NCI-H82 treated with DMSO at 0.1 percent for 48 hours (cell line): ENCODE measurements at regions not wholly inside any gene's neighbourhood (a gene's known extent, or its start where the extent isn't known, plus 50 kb on each side); places are given as distances from the start of the nearest gene placed in this dataset.

Experiments
- DNase-seq: peaks from one replicate; lab custom pipeline; 2025; ENCODE audit not compliant: unreplicated experiment; lab: John Stamatoyannopoulos, UW

DNA sequence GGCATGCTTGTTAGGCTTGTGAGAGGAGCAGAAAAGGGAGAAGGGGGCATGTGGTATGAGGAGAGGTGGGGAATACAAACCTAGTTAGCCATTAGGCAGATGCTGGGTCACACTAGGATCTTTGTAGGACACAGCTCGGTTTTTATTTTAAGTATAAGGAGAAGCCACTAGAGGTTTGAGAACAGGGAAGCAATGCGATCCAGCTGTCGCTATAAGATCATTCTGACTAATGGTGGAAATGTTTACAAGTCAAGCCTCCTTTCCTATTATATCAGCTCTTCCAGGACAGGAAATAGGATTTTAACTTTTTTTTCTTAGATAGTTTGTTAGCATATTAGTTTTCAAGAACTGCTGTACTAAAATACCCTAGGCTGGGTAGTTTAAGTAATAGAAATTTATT lies 609.9 kb downstream of the INSC start:
- no peak for DNase-seq

DNA sequence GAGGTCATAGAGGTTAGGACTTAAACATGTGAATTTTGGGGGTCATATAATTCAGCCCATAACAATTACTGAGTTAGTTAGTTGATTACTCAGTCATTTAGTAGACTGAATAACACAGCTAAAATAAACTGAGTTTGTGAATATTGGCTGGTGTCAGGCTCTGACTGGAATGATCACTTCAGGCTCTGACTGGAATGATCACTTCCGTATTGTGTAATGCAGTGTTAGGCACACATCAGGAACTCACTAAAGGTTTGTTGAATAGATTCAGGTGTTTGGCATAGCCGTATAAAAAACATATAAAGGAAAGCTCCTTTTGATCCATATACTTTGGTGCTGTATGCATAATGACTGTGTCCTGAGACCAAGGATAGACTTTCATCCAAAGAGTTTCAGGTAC lies 610.5 kb downstream of the INSC start:
- no peak for DNase-seq

DNA sequence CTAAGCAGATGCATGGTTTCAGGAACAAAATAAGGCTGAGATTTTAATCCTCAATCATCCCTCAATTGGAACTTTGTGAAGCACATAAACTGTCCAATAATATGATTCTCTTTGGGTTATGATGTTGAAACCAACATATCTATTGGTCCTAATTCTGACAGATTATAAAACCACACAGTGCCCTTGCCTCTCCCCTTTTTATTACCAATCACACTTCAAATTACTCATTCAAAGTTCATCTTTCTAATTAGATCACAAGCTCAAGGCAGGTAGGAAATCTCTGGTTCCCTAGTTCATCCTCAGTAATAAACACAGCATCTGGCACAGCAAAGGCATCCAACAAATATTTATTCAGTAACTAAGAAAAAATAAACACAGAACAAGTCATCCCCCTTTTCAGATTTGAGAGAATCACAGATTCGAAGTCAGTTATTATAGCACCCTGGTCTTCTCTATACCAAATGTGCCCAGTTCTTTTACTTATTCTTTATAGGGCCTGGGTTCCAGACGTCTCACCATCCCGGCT lies 611.6 kb downstream of the INSC start:
- no peak for DNase-seq

DNA sequence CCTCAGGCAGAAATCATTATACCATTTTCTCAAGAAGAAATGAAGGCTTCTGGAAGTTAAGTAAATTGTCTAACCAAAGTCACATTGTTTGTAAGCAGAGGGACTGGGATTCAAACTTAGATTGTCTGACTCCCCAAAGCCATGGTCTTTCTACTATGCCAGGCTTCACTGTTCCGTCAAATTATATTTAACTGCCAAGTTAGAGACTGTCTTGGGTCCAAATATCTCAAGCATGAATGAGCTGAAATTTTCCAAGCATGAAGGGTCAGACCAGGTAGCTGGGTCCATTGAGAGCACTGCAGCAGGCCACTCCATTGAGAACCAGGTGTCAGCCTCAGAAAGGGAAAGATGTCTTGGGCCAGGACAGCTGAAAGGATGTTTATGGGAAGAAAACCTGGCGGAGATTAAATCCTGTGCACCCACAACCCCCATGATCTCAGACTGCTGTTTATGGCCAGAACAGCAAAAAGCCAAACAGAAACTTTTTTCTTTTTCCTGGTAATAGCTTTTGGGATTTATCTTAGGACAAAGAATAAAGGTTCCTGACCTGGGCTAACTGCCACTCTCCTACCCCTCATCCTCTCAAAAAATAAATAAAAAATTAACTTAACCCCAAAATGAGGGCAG lies 612.3 kb downstream of the INSC start:
- DNase-seq, result no peak

DNA sequence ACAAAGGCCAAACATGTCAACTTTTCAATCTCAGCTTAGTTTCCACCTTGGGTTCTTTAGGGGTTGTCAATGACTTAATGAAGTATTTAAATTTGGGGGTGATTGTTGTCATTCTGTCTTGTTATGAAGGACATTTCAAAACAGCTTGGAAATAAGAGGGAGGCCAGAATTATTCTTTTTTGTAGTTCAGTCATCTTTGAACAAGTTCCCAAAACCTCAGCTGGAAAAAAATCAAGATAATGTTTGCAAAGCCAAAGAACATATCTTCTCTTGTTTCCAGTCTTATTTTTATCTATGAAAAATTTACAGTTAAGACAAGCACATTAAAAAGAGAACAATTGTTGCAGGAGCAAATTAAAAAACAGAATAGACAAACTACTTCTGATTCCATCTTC lies 612.8 kb downstream of the INSC start:
- no peak for DNase-seq

DNA sequence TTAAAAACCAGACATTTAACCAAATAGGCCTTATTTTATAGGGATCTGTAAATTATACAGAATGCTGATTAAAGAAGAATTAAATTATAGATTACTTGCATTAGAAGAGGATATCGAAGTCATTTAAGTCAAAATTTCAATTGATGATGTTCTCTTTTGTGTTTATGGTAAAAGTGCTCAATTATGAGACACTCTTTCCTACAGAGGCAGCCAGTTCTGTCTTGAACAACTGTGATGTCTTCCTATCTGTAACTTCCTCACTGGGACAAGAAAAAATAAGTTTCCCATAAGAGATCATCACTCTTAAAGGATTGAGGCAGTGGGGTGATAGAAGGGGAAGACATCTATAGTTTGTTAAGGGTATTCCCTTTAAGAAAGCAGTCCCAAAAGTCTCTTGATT lies 613.5 kb downstream of the INSC start:
- DNase-seq, result no peak

DNA sequence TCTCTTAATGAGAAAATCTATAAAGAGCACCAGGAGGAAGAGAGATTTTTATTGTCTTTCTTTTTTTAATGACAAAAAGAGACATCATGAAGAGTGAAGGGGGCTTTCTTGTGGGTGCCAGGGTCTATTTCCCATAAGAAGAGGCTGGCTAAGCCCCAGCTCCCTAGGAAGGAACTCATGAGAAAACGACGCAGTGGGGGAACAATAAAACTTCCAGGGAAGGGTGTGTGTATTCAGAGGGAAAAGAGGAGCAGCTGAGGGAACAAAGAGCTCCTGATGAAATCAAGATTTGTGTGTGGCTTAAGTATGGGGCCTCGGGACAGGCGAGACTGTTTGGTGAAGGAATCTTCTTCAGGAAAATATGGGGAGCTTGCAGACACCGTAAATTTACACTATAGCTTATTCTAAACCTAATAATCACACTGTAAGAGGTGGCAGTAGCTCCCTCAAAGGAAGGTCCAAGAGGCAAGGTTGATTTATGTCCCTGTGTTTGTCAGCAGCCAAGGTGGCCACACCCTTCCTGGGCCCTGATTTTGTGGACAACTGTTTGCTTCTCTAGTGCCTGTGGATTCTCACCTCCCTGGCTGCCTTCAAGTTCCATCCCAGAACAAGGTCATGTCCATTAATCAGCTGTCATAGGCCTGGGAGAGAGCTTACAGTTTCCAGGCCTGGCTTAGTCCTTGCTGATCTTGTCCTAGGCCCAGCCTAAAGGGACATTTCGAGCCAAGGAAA lies 615.7 kb downstream of the INSC start:
- DNase-seq, result no peak

DNA sequence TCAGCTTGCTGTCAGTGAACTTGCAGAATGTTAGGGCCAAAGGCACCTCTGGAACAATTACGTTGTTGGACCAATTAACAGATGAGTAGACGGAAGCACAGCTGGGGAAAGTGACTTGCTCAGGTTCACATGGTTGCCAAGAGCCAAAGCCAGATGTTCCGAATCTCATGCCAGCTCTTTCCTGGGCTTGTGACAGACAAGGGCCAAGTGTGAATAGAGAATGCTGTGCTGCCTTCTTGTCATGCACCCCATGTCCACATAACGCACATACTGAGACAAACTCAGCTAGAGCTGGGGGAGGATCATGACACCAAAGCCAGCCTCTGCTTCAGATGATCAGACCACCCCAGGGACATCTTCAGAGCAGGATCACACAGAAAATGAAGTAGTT lies 616.3 kb downstream of the INSC start:
- DNase-seq, result no peak

DNA sequence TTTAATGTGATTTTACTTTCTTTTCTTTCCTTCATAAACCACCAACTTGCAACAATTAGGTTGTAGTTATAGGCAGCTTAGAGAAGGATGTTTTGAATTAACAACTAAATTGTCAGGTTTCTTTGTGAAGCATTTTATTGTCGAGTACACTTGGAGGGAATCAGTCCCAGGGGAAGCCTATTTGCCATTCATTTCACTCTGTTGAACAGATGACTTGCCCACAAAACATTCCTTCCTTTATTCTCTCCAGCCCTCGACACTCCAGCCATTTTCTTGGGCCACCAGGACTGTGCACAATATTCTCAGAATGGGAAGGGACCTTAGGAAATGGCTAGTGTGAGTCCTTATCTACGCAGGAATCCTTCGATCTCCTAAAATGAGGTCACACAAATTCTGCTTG lies 620.6 kb downstream of the SOX6 start:
- no peak for DNase-seq

DNA sequence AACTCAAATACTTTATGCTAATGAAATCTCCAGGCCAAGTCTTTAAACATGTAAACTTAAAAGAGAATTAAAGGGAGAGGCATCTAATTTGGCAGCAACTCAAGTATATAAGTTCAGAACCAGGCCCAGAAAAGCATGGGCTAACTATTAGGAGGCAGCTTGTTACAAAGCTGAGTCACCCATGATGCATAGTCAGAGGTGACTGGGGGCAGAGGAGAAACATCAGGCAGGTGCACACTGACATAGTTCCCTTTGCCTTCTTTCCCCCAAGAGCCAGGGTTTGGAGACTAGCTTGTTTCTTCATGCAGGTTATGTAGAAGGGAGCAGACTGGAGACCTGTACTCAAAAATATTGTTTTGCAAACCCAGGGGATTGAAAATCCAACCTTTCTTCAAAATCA lies 619.0 kb downstream of the SOX6 start:
- no peak for DNase-seq

DNA sequence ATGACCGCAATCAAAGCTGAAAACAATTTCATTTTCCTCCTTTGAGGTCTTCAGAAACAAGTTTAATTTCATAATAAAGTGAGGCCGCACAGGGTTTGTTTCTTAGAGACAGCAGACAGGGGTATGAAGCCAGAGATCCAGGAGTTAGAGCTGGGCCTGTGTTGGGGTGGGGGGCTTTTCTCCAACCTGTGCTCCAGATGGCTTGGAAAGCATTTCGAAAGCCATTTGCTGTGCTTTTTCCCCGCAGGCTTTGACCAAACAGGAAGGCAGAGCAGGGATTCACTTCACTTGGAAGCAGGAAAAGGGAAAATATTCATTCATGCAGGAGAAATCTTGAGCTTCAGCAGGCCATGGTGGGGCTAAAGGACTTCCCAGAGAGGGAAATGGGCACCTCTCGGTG lies 617.4 kb downstream of the SOX6 start:
- no peak for DNase-seq

DNA sequence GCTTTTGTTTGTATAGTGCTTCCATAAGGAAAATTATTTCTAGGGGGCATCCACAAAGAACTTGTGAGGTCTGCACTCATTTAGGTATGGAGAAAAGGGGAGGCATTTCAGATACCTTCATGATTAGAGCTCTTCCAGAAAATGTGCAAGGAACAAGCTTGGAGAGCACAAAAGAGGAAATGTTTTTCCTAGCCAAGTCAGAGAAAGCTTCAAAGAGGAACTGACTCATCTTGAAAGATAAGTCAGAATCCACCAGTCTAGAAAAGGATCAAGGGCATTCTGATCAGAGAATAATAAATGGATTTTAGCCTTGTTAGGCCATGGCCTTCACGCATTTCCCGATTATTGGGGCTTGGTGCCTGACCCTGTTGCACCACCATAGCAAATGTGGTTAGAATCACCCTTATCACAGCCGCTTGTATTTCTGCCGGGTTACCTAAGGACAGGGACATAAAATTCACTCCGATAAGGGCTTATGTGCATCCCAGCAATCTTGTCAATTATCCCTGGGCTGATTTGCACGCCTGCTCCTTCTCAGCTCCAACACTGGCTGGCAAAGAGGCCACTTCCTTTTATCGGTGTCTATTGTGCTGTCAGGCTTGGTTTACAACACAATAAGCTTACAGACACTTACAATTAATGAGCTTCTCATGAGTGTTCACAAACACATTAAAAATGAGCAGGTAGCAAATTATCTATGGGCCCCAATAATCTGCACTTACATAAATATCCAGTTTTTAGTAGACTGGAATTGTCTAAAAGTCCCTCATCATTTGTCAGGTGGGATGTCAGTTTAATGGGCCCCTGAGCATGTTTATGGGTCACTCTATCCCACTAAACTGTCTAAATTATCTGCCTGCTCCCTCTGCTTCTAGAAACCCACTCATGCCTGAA lies 613.5 kb downstream of the SOX6 start:
- no peak for DNase-seq

DNA sequence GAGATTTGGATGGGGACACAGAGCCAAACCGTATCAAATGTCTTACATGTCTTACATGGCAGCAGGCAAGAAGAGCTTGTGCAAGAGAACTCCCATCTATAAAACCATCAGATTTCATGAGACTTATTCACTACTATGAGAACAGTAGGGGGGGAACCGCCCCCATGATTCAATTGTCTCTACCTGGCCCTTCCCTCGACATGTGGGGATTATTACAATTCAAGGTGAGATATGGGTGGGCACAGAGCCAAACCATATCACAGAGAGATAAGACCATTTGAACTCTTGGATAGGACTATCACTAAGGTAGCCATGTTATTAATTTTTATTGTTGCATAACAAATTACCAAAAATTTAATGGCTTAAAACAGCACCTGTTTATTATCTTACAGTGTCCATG lies 611.7 kb downstream of the SOX6 start:
- DNase-seq, result no peak

DNA sequence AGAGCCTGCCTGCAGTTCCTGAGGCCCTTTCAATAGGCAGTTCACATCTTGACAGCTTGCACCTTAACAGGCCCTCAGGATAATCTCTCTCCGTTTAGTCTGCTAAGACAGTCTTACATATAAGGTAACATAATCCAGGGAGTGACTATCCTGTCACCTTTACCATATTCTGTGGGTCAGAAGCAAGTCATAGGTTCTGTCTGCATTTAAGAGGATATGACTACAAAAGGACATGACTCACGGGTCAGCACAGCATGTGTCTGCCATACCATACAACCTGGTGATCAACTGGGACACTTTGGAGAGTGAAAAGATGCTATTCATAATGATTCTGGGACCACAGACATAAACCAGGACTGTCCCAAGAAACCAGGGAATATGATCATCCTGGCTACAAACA lies 611.1 kb downstream of the SOX6 start:
- no peak for DNase-seq

DNA sequence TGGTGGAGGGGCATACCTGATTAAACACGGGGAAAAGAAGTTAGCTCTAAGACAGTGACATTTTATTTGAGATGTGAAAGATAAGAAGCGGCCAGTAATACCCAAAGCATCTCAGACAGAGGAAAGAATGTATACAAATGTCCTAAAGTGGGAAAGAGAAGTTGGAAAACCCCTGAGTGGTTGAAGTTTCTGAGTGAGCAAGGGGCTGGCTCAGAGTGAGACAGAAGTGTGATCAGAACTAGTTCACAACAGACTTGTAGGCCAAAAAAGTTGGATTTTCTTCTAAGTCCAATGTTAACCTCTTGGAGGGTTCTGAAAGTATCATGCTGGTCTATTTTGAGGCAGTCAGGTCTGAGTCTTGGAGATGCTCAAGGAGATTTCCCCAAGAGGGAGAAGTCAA lies 608.7 kb downstream of the SOX6 start:
- no peak for DNase-seq

DNA sequence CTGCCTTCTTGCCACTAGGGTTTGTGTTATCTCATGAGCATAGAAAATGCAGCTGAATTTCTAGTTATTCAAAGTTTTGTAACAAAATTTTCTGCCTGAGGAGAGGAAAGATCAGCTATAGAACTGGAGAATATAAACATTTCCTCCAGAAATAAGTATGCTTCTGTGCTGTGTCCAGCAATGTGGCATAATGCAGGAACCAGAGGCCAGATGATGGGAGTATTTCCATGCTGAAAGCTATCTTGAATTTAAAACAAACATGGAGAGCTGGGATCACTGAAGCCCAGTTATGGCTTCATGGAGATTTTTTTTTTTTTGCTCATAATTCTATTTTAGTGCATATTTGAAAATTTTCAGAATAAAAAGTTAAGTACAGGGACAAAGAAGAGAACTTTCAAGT lies 608.2 kb downstream of the SOX6 start:
- no peak for DNase-seq

DNA sequence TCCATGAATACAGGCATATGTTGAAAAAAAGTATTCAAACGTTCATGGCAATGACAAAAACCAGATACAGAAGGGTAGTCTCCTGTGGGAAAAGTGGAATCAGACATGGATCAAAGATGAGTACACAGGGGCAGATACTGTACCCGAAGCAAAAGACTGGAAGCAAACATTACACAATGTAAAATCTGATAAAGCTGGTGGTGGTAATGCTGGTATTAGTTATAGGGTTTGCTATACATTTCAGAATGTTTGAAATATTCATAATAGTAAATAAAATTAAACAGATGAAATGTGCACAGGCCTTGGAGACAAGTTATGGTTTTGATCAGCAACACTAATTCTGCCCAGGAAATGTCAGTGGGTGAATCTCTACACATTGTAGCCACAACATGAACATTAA lies 607.6 kb downstream of the SOX6 start:
- no peak for DNase-seq

DNA sequence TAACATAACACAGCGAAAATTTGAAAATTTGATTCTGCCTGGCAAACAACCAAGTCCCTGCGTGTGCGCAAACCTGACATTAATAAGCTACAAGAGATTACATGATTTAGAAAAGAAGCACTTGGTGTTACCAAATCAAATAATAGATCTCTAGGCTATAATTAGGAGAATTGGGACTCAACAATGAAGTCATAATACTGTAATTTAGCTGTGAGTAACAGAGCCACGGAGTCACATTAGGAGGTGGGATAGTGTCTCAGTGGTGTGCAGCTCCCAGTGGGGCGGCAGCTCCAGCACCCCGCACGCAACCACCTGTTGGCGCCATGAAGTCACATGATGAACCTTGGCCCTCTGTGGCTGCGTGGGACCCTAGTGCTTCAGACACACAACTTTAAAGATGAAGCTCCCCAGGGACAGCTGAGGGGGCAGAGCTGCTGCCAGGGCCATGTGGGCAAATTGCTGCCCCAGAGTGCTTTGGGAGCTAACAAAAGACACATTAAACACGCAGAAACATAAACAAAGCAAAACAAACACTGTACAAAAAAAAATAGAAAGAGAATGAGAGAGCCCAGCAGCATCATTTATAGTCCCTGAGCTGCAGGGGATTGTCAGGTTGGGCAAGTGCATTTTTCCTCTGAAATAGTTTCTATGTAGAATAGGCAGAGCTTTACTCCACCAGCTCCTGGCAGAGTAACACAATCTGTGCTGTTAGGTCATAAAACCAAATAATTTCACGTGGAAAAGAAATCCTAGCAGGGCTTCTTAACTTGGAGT lies 605.6 kb downstream of the SOX6 start:
- no peak for DNase-seq

DNA sequence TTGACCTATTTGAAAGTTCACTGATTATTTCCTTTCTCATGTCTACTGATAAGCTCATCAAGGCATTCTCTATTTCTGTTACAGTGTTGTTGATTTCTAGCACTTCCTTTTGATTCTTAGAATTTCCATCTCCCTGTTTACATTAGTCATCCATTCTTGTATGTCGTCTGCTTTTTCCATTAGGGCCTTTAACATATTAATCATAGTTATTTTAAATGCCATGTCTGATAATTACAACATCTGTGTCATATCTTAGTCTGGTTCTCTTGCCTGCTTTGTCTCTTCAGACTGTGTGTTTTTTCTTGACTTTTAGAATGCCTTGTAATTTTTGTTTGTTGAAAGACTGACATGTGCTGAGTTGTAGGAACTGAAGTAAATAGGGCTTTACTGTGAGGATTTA lies 602.1 kb downstream of the SOX6 start:
- DNase-seq, result no peak

DNA sequence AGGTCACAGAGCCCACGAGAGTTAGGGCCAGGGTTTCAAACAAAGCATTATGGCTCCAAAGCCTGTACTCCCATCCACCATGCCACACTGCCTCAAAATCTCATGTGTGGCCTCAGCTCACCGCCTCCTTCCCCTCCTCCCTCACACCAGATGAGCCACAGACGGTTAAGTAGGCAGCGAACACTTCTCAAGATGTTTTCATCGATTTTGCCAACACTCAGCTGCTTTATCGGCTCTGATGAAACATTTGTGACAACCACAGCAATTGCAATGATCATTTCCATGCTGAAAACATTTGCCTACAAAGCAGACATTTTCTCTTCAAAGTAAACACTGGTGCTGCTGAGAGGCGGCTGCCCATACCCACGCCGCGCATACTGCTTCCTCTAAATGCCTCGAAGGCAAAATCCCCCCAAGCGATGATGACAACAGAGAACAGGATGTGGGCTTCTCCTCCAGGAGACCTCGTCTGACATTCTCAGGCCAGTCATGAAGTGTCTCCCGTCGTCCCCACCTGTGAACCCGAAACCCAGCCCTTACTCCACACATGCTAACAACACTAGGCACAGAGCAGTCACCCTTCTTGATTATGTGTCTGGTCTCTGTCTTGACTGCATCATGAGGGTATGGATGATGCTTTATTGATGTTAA lies 599.2 kb downstream of the SOX6 start:
- DNase-seq, result no peak
